ENCODE measurements at regions not wholly inside any gene's neighbourhood (a gene's known extent, or its start where the extent isn't known, plus 50 kb on each side); places are given as distances from the start of the nearest gene placed in this dataset.

DNA sequence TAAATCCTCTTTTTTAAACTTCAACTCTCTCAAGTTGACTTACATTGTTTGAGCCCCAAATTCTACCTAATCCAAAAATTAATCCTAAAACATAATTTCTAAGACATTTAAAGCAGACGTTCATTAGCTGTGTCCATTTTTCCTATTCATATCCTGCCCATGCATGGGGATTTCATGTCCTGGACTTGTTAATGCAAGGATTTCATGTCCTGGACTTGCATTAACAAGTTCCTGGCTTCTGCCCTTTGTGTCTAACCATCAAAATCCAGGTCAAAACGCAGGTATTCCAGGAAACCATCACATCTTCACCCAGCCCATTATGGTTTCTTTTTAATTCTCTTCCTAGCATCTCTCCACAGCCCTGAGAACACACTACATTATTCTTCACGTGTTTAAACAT lies 454.9 kb downstream of the KLF5 start:
- DNase-seq (ENCODE audit: low read depth): no peak

DNA sequence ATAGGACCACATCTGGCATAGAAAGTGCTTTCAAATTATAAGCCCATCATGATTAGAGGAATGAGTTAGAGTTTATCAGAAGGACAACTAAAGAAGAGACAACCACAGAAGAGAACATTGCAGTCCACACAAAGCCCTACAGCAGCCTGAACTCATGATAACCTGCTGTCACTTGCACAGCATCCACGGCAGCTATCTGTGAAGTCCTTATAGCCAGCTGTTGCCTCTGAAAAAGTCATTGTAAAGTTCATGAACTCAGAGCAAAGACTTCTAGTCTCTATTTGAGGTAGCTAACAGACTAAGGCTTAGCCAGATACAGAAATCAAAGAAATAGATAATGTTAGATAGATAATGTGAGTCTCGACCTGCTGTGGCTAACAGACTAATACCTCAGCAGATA lies 450.0 kb downstream of the KLF5 start:
- DNase-seq (ENCODE audit: low read depth): no peak

DNA sequence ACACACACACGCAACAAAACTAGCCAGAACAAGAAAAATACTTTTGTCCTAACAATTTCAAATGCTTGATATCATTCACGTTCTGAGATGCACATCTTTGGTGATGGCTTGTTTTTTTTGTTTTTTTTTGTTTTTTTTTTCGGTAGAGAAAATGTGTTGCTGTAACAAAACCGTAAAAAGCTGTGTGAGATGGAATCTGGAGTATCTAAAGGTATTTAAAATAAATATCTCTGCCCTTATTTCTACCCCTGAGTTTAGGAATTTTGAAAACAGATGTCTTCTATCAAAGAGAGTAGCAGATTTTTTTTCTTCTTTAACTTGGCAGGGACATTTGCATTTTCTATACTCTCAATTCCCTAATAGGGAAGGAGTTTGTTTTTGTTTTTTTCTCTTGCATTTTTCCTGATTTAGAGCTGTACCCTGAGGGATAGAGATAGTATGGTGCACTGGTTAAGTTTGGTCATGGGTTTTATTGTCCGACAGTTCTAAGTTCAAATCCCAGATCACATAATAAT lies 446.6 kb downstream of the KLF5 start:
- DNase-seq (ENCODE audit: low read depth): no peak

DNA sequence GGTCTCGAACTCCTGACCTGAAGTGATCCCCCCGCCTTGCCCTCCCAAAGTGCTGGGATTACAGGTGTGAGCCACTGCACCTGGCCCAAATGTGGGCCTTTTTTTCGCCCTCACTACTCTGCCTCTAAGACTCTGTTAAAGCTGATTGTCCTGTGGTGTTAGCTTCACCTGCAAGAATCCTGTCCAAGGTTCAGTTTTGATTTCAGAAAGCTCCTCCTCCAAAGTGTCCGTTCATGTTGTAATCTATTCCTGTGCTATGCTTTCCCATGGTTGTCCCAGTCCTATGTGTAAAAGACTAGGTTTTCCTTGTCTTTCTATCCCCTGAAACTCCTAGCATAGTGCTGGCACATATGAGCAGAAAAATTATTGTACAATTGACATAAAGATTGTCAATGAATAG lies 440.9 kb downstream of the KLF5 start:
- DNase-seq (ENCODE audit: low read depth): no peak

DNA sequence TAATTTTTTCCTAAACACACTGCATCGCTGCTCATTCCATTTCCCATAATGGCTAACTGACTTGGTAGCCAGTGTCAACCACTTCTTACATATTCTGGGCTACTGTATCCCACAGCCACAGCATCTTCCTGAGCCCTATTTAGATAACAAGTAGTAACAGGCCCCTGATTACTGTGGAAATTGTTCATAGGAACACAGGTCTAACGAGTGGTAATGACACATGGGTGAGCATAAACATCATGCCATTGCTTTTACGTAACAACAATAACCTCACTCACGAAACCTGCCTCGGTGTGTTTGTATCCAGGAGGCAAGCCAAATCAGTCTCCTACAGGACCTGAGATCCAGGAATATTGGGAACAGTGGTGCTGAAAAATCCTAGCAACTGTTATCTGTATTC lies 438.6 kb downstream of the KLF5 start:
- no peak for DNase-seq (ENCODE audit: low read depth)

DNA sequence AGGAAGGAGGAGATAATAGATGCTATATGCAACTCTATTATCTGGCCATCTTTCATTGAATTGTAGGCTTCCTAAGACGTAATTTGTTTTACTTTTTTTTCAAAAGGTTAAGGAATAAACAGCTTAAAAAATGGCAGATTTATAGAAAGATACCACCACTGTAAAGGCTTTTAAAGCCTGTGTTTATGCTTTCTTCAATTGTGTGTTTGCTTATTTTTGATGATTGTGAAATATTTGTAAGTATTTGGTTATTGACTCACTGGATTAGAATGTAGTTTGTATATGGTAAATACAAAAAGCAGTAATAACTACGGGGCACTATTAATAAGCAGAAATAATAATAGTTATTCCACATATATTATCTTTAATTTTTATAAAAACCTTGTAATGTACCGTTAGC lies 437.9 kb downstream of the KLF5 start:
- no peak for DNase-seq (ENCODE audit: low read depth)

DNA sequence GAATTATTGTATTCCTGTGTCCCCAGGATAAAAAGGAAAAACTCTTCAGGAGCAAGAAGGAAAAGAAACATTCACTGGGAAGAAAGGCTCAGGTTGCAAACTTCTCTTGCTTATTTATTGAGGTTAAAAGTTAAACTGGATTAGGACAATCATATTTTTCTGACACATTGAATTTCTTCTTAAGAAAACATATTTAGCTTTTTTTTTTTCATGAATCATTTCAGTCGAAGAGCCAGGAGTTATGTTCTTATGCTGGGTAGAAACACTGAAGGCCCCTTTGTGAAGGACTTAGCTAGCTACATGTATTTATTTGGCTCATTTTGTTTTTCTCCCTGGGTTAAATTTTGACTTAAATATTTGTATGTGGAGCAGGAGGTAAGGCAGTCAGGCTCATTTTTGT lies 434.0 kb downstream of the KLF5 start:
- no peak for DNase-seq (ENCODE audit: low read depth)

DNA sequence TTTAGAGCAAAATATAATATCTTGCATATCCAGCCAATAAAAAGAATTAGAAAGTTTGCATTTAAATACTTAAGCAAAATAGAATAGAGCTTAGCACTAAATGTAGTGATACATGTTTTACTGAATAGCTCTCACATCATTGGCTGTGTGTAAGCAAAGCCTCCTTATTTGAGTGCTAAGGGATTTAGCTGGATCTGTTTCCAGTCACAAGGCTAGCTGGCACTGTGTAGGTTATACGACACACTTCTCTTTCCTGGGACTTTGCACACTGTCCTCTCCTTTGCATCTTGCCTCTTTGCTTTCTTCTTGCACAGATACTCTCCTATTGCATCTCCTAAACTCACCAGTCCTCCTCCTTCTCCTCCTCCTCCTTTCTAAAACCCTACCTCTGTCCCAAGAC lies 423.8 kb downstream of the KLF5 start:
- no peak for DNase-seq (ENCODE audit: low read depth)

DNA sequence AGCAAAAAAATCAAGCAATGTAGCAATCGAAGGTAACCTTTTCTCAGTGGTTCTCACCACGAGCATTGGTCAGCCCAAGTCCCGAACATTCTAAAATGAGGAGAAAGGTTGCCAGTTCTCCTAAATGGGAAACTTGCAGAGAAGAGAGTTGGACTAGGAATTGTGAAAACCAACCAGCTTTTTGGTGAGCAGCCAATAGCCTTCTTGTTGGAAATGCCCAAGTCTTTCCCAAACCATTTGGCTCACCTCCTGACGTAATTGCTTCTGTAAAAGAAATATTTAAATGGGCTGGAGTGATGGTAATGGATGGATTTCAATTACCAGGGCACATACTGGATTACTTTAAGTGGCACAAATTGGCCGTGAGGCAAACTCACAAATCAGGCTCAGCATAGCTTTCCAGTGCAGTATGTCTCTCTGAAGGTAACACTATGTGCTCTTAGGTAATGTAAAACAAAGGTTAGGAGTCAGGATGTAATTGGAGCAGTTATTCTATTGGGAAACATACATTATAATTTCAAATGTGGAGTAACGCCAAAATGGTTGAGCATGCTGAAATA lies 423.2 kb downstream of the KLF5 start:
- DNase-seq (ENCODE audit: low read depth): no peak

DNA sequence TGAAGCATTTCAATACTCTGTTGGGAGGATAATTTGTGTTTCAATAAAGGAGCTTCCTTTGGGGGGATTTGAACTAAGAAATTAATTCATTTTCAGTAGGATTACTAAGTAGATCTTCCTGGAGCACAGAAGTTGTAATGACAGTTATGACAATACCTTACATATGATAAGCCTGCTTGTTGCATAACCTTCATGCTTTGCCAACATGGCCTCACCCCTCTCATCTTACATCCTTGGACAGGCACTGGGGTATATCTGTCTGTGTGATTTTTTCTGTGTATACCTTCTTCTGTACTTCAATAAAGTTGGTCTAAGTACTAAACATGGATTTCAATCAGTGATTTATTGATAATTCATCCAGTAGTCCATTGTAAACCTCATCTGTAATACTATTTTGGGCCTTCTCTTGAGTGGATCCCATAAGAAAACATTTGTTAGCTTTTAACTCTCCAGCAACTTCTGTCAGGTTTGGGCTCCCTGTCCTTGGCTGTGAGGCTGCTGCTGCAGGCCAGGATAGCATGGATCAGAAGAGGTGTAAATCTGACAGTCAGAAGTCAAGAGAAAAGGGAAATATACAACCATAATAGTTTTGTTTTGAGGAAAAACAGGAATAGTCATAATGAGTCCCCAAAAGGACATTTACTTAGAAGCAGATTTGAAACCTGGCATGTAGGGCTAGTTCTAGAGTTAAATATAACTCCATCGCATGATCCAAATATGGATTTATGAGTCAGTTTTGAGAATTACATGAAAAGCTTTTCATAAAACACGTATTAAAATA lies 422.2 kb downstream of the KLF5 start:
- DNase-seq (ENCODE audit: low read depth): no peak

DNA sequence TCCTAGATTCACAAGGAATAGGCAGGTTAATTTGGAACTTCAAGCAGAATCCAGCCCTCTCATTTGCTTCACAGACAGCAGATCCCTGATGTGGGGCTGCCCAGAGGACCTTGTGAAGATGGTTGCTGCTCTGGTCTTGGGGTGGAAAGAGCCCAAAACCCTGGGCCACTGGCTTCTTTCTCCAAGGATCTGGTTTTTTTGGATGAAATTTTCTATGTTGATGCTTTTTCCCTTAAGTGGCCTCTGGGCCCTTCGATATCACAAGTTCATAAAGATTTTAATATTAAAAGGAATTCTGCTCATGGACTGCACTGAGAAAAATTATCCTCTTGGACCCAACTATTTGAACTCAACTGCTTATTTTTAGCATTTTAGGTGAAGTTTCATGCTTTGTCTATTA lies 421.1 kb downstream of the KLF5 start:
- DNase-seq (ENCODE audit: low read depth): no peak

DNA sequence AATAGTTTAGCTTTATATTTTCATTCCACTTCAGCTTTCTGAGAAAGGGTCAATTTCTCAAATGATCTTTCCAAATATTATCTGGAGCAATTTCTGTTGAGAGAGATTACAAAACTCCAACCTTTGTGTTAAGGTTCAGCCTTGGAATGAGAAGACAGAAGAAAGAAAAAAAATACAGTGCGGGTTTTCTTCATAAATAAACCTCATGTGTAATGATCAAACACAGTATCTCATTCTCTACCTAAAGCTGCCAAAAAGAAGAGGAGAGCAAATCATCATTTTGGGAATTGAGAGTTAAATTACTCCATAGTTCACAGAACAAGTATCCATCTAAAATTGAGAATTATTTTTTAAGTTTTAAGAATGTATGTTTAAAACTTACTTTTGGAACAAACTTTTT lies 420.5 kb downstream of the KLF5 start:
- DNase-seq (ENCODE audit: low read depth): no peak

DNA sequence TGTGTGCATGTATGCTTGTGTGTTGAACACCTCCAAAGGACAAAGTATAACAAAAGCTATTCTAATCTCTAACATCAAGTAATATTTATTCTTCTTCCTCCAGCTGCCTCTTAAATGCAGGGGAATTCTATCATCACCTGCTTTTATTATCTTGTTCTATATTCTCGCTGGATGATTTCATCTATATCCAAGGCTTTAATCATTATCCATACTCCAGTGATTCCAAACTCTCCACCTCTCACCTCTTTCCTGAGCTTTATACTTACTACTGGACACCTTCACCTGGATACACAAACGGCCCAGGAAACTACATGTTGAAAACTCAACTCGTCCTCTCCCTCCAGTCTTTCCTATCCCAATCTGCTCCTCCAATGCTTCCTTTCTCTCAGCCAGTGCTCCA lies 418.6 kb downstream of the KLF5 start:
- DNase-seq (ENCODE audit: low read depth): no peak

DNA sequence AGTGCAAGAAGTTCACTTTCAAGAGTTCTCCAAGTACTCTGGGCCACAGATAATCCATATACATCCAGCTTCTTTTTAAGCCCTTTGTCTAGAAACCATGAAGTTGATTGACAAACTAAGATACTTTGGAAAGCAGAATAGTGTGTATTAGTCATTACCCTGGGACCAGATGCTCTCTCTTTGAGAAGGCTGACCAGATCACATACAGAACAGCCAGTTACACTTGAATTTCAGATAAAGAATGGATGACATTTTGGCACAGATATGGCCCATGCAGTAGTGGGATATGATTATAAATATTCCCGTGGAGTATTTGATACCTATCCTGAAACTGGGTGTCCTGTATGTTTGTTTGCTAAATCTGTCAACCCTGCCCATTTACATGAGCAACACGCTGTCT lies 414.2 kb downstream of the KLF5 start:
- DNase-seq (ENCODE audit: low read depth): no peak

DNA sequence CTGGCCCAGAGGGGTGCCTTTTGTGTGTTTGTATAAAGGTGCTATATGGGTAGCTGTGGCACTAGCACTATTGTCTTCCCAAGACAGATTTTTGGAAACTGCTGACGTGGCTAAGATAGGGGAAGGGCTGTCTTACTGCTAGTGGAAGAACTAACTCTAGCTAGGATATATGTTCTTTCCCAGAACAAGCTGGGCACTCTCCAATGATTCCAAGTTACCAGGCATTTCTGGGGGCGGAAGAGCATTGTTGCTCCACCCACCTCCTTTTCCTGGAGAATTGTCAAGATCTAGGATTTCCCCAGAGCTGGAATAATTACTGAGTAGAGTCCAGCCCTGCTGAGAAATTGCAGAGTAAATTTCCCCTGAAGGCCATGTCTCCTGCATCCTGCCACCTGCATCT lies 408.3 kb downstream of the KLF5 start:
- DNase-seq (ENCODE audit: low read depth): no peak

DNA sequence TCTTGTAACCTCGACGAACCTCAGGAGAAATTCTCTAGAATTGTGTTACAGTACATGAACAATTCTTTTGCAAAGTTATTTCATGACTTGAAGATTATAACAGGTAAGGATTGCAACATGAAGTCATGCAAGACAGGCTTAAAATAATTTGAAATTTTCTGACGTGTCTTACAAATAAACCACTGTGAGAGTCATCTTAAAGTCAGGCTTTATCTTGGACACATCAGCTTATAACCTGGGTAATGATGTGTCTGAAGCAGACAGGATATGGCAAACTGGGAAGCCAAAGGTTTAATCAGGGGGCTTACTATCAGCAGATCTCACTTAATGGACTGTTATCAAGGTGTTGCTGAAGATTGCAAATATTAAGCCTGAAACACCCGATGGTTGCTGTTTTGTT lies 407.8 kb downstream of the KLF5 start:
- no peak for DNase-seq (ENCODE audit: low read depth)

DNA sequence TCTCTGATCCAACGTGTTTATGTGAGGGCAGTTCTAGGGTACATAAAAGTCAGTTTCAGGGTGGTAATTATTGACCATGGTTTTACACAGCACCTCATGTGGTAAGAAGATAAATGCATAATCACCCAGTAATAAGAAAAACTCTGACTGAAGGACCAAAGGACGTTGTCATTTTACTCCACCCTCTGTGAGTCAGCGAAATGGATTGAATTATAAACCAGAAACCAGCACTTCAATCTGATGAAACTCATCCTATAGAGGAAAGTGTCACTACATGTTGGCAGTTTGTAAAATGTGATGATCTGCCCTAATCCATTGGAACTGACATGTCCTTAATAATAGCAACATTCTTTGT lies 406.8 kb downstream of the KLF5 start:
- no peak for DNase-seq (ENCODE audit: low read depth)

DNA sequence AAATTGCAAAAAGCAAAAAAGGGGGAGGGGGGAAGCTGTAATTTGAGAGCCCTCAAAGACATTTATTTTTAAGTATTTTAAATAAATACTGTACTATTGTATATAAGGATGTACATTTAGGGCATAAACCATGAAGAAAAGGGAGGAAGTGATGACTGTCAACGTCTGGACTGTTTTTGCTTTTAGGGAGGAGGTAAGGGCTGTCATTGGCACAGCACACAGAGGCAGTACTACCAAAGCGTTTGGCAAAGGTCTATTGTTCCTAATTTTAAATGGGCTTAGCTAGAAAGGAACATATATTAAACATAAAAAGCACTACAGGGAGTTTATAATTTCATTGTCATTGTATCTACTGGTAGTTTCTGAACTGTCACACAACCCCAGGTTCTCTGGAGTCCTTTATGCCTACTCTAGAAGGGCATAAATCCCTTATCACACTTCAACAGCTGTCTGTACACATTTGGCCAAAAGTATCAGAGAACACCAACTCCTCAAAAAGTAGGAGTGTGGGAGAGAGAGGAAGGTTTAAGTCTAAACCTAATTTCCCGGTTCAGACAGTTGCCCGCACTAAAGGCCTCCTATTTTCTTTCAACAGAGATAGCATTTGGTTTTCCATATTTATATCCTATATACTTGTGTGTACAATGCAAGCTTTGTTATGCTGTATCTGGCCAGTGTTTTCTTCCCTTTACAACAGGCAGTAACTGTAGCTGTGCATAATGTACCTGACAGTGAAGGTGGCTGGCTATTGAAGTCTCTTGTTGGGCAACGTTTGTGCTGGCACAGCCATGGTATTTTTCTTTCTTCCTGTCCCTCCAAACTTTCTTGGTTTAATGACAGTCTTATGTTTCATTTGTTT lies 406.2 kb downstream of the KLF5 start:
- DNase-seq (ENCODE audit: low read depth): no peak

DNA sequence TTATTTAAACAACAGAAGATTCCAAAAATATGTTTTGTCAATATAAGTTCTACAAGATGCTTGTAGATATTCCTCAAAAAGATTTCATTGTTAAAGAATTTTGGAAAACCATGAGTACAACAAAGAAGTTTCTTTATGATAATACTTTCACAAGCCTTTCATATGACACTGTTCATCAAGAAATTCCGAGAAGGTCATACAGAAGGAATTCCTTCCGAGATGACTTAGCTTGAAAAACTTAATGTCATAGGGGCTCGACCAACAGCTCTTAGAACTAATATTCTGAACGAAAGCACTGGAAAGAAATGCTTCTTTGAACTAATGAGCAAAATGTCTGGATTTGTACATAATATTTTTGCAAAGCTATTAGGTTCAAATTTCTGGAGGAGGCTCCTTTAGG lies 403.4 kb downstream of the KLF5 start:
- DNase-seq (ENCODE audit: low read depth): no peak

DNA sequence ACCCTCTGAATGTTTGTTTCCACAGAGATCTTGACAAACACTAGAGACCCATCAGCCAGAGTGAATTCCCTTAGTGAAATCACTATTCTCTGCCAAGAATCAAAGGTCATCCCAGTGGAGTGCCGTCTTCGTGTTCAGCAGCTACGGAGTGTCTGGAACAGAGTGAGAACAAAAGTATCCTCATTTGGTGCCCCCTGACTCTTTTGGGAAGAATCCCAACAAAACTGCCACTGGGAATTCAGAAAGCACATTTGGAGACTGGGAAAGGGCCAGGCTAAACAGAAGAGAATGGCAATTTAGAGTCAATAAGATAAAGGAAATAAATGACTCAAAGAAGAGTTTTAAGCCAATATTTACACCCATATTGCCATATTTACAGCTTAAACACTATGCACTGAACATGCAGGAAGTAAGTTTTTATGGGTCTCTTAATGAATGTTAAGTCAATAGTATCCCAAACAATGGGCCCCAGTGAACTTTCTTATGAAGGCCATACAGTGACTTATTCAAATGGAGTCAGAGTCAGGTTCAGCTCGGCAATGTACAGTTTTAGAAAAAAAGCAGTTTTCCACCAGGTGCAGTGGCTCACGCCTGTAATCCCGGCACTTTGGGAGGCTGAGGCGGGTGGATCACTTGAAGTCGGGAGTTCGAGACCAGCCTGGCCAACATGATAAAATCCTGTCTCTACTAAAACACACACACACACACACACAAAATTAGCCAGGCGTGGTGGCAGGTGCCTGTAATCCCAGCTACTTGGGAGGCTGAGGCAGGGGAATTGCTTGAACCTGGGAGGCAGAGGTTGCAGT lies 392.6 kb downstream of the KLF5 start:
- DNase-seq (ENCODE audit: low read depth): no peak

DNA sequence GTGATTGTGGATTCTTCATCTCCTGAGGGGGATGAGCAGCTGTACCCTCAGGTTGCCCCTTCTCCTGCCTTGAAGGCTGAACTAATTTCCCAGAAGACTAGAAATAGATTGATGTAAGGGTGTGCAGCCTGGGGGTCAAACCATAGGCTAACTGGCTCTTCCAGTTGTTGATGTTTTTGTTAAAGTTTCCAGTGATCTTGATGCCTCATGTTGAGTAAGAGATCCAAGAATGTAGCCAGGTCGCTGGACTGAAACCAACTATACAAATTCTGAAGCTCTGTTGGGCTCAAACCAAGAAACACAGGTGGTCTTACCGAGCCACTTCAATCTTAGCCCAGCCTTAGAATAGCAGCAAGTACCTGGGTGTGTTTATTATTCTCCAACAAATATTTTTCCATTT lies 391.8 kb downstream of the KLF5 start:
- DNase-seq (ENCODE audit: low read depth): no peak

DNA sequence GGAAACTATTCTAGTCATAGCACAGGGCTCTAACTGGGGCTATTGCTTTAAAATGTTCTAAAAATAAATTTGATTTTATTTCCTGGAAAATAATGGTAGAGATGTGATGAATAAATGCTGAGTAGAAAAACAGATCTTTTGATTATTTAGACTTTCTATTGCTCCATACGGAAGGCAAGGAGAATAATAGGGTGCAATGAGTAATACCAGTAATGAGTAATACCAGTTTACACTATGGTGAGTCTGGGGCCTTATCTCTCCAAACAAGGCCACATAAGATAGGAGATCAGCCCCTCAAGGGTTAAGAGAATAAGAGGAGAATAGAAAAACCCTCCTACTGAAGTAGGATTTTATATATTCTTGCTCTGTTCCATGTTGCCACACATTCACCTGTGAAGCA lies 390.4 kb downstream of the KLF5 start:
- no peak for DNase-seq (ENCODE audit: low read depth)
